Stimulated activated CD8-positive, alpha-beta memory T cell treated with anti-CD3 and anti-CD28 coated beads, Interleukin-7, amount 100 ng/mL, for 48 hours (primary cell): ENCODE measurements at regions not wholly inside any gene's neighbourhood (a gene's known extent, or its start where the extent isn't known, plus 50 kb on each side); places are given as distances from the start of the nearest gene placed in this dataset.

Experiments used
- DNase-seq, 2 donors: peaks; one replicate each; pipeline ENCODE4 v3.0.0-alpha.2; 2020; ENCODE audit warnings: low read depth in 1 of 2; ENCODE audit errors: extremely low read depth in 1 of 2

- DNase-seq: no peak
Observed at GRCh38 chr3:29099775-29100174, 181.1 kb upstream of the RBMS3 start.

GRCh38 chr3:29100292-29100691 is 180.6 kb upstream of the RBMS3 start:
- no peak for DNase-seq

- DNase-seq: no peak
Observed at GRCh38 chr3:29128001-29128400, 152.9 kb upstream of the RBMS3 start.

GRCh38 chr3:29137601-29138000 is 143.3 kb upstream of the RBMS3 start:
- DNase-seq: peak in 1 of 2 donors; percentile 20

GRCh38 chr3:29138171-29138570 is 142.7 kb upstream of the RBMS3 start:
- DNase-seq: no peak

- DNase-seq: no peak
Observed at GRCh38 chr3:29140666-29141065, 140.2 kb upstream of the RBMS3 start.

GRCh38 chr3:29141197-29141917 is 139.5 kb upstream of the RBMS3 start:
- no peak for DNase-seq

- DNase-seq: no peak
Observed at GRCh38 chr3:29141918-29142275, 139.0 kb upstream of the RBMS3 start.

GRCh38 chr3:29143151-29143550 is 137.7 kb upstream of the RBMS3 start:
- DNase-seq: no peak

- DNase-seq: no peak
Observed at GRCh38 chr3:29144361-29144760, 136.5 kb upstream of the RBMS3 start.

- no peak for DNase-seq
Observed at GRCh38 chr3:29144807-29145206, 136.1 kb upstream of the RBMS3 start.

- DNase-seq: no peak
Observed at GRCh38 chr3:29145360-29145759, 135.5 kb upstream of the RBMS3 start.

GRCh38 chr3:29152379-29152778 is 128.5 kb upstream of the RBMS3 start:
- no peak for DNase-seq

GRCh38 chr3:29153811-29154210 is 127.1 kb upstream of the RBMS3 start:
- peak in 1 of 2 donors; percentile 29 for DNase-seq

GRCh38 chr3:29156086-29156715 is 124.7 kb upstream of the RBMS3 start:
- DNase-seq: no peak

- DNase-seq: no peak
Observed at GRCh38 chr3:29164825-29165224, 116.0 kb upstream of the RBMS3 start.

GRCh38 chr3:29167180-29167579 is 113.7 kb upstream of the RBMS3 start:
- no peak for DNase-seq

- no peak for DNase-seq
Observed at GRCh38 chr3:29168081-29168480, 112.8 kb upstream of the RBMS3 start.

- DNase-seq: no peak
Observed at GRCh38 chr3:29168696-29169095, 112.2 kb upstream of the RBMS3 start.

- no peak for DNase-seq
Observed at GRCh38 chr3:29169451-29169850, 111.4 kb upstream of the RBMS3 start.

- no peak for DNase-seq
Observed at GRCh38 chr3:29171043-29171990, 109.6 kb upstream of the RBMS3 start.

GRCh38 chr3:29176501-29176900 is 104.4 kb upstream of the RBMS3 start:
- DNase-seq: no peak
